Liver (tissue), 3 donors: ENCODE measurements at regions not wholly inside any gene's neighbourhood (a gene's known extent, or its start where the extent isn't known, plus 50 kb on each side); places are given as distances from the start of the nearest gene placed in this dataset.

Experiments
- NR2F2 ChIP-seq: IDR thresholded peaks from 2 replicates; pipeline ENCODE4 v1.6.1; 2016; ENCODE audit warnings: antibody characterized with exemption
- YY1 ChIP-seq: IDR thresholded peaks from 2 replicates; pipeline ENCODE4 v1.6.1; 2016; ENCODE audit warnings: antibody characterized with exemption, mild to moderate bottlenecking
- TF ChIP-seq, protein P1 (sequence below): fragments of 150-350 bp; IDR thresholded peaks from 2 replicates; pipeline ENCODE4 v1.5.1; 2017; ENCODE audit warnings: improper control_type of control experiment, low read depth, low read length; ENCODE audit not compliant: missing input control
- donor health status: healthy.
- donor health status: healthy.

DNA sequence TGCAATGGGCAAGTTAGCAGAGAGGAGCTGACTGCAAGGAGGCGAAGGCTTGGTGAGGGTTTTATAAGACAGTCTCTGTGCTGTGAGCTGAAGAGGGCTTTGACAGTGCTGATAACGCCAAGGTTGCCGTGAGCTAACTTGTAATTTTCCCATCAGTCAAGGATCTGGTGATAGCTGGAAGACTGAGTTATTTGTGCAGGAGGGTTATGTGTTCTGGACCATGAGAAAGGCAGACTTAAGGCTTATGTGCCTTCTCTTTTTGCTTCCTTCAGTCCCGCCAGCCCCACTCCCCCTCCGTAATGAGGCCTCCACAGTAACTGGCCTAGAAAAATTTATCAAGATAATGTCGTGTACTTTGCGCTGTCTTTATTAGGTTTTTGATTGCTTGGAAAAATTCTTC lies 94.6 kb downstream of the RTP5 start:
- TF ChIP-seq, protein P1, sequence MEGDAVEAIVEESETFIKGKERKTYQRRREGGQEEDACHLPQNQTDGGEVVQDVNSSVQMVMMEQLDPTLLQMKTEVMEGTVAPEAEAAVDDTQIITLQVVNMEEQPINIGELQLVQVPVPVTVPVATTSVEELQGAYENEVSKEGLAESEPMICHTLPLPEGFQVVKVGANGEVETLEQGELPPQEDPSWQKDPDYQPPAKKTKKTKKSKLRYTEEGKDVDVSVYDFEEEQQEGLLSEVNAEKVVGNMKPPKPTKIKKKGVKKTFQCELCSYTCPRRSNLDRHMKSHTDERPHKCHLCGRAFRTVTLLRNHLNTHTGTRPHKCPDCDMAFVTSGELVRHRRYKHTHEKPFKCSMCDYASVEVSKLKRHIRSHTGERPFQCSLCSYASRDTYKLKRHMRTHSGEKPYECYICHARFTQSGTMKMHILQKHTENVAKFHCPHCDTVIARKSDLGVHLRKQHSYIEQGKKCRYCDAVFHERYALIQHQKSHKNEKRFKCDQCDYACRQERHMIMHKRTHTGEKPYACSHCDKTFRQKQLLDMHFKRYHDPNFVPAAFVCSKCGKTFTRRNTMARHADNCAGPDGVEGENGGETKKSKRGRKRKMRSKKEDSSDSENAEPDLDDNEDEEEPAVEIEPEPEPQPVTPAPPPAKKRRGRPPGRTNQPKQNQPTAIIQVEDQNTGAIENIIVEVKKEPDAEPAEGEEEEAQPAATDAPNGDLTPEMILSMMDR = no peak
- no peak for TF ChIP-seq NR2F2
- no peak for TF ChIP-seq YY1
